ENCODE measurements at regions not wholly inside any gene's neighbourhood (a gene's known extent, or its start where the extent isn't known, plus 50 kb on each side); places are given as distances from the start of the nearest gene placed in this dataset.

DNA sequence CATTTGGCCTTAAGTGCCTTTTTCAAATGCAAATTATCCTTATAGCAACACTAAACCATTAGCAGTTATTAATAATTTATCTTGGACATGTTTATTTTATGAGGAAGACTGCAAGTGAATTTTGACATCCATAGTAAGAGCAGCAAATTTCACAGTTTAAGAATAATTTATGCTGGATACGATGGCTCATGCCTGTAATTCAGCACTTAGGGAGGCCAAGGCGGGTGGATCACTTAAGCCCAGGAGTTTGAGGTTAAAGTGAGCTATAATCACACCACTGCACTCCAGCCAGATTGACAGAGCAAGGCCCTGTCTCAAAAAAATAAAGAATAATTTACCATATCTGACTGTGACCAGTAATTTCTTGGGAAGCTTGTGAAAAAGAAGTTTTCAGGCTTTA lies 286.2 kb downstream of the TMX3 start:
- H3K4me1 ChIP-seq, result no peaks in the 10 kb centered on the region
- TF ChIP-seq POLR2AphosphoS5 (IDR thresholded peaks at IDR 0.05), result no peak
- no peak for TF ChIP-seq EP300 (IDR thresholded peaks at IDR 0.05; ENCODE audit: low read depth)
- TF ChIP-seq POLR2A (IDR thresholded peaks at IDR 0.05), result no peak
- TF ChIP-seq, protein P1, sequence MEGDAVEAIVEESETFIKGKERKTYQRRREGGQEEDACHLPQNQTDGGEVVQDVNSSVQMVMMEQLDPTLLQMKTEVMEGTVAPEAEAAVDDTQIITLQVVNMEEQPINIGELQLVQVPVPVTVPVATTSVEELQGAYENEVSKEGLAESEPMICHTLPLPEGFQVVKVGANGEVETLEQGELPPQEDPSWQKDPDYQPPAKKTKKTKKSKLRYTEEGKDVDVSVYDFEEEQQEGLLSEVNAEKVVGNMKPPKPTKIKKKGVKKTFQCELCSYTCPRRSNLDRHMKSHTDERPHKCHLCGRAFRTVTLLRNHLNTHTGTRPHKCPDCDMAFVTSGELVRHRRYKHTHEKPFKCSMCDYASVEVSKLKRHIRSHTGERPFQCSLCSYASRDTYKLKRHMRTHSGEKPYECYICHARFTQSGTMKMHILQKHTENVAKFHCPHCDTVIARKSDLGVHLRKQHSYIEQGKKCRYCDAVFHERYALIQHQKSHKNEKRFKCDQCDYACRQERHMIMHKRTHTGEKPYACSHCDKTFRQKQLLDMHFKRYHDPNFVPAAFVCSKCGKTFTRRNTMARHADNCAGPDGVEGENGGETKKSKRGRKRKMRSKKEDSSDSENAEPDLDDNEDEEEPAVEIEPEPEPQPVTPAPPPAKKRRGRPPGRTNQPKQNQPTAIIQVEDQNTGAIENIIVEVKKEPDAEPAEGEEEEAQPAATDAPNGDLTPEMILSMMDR (IDR thresholded peaks at IDR 0.05), result no peak
- intact Hi-C loops (cut with DNase I; ENCODE audit: low total_unique reads), result no loop called here
- no peak overlapping the region for H3K27ac ChIP-seq
- no peaks in the 10 kb centered on the region for H3K27me3 ChIP-seq
- in situ Hi-C loops (cut with MboI; ENCODE audit: low pct_ligation_motif_present in 1 of 4, low pct_unique_long_range_greater_than_20kb in 1 of 4, low sequenced_read_pairs in 3 of 4), result no loop called here
- H3K4me3 ChIP-seq, result no peak overlapping the region
- H3K36me3 ChIP-seq, result no peaks in the 10 kb centered on the region
- H3K9me3 ChIP-seq, result no peaks in the 10 kb centered on the region
- DNase-seq, result no peak
- WGBS, 2 donors (ENCODE audit: low coverage in 1 of 2), result 68 to 69% methylated on average over 2 of the region's 2 CpGs

DNA sequence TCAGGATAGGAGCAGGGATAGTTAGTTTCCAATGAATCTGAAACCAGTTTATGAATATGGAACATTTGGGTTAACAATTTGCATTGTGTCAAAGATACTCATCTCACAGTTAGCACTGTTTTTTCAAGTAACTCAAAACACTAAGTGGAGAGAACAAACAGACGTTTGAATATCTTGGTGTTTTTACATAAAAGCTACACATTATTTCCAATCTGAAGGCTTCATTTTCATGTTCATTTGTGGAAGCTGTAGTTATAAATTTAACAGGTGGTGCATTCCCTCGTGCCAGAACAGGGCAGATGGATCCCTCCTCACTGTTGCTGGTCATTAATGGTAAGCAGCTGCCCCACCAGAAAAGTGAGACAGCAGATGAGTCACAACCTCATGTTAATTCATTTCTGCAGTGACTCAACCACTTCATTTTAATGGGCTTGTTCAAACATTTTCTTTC lies 286.9 kb downstream of the TMX3 start:
- in situ Hi-C loops (cut with MboI; ENCODE audit: low pct_ligation_motif_present in 1 of 4, low pct_unique_long_range_greater_than_20kb in 1 of 4, low sequenced_read_pairs in 3 of 4), result no loop called here
- Histone ChIP-seq H3K36me3 (no peaks in the 10 kb centered on the region), H3K4me3 (no peak overlapping the region), H3K27me3 (no peaks in the 10 kb centered on the region), H3K4me1 (no peaks in the 10 kb centered on the region), H3K27ac (no peak overlapping the region), H3K9me3 (no peaks in the 10 kb centered on the region)
- no peak for TF ChIP-seq EP300 (IDR thresholded peaks at IDR 0.05; ENCODE audit: low read depth)
- no peak for TF ChIP-seq POLR2AphosphoS5 (IDR thresholded peaks at IDR 0.05)
- TF ChIP-seq POLR2A (IDR thresholded peaks at IDR 0.05), result no peak
- TF ChIP-seq, protein P1 (IDR thresholded peaks at IDR 0.05), result no peak
- DNase-seq, result no peak
- 33 to 48% methylated on average over 2 of the region's 2 CpGs for WGBS, 2 donors (ENCODE audit: low coverage in 1 of 2)
- intact Hi-C loops (cut with DNase I; ENCODE audit: low total_unique reads), result no loop called here

DNA sequence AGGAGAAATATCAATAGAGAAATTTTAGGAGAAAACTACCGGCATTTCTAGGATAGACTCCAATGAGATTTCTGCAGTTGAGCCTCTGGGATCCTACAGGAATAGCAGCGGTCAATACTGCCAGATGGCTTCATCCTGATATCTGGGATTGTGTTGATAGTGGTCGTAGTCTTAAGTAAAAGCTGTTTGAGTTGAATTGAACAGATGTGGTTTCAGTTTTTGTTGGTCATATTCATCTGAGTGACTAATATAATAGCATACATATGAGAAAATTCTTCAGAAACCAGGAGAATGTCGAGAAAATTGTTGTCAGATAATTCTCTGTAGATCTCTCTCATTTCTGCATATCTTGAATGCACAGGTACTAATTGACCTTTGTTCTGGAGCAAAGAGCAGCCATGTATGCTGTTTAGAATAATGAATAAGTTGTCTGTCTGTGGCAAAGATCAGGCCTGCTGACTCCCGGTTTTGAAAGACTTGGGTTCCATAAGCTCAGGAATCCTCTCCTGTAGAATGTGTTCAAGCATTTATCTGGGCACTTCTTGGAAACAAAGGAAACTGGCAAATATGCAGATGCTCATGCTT lies 288.1 kb downstream of the TMX3 start:
- DNase-seq, result no peak
- Histone ChIP-seq H3K4me1 (no peaks in the 10 kb centered on the region), H3K27ac (no peak overlapping the region), H3K4me3 (no peak overlapping the region), H3K9me3 (peaks cover 0 to 3% of the 10 kb centered on the region in 2 donors), H3K36me3 (no peaks in the 10 kb centered on the region), H3K27me3 (no peaks in the 10 kb centered on the region)
- in situ Hi-C loops (cut with MboI; ENCODE audit: low pct_ligation_motif_present in 1 of 4, low pct_unique_long_range_greater_than_20kb in 1 of 4, low sequenced_read_pairs in 3 of 4), result no loop called here
- intact Hi-C loops (cut with DNase I; ENCODE audit: low total_unique reads), result no loop called here
- TF ChIP-seq POLR2A (IDR thresholded peaks at IDR 0.05), result no peak
- TF ChIP-seq POLR2AphosphoS5 (IDR thresholded peaks at IDR 0.05), result no peak
- TF ChIP-seq, protein P1 (IDR thresholded peaks at IDR 0.05), result no peak
- no peak for TF ChIP-seq EP300 (IDR thresholded peaks at IDR 0.05; ENCODE audit: low read depth)
- WGBS, 2 donors (ENCODE audit: low coverage in 1 of 2), result 49 to 58% methylated on average over 2 to 5 of the region's 5 CpGs

DNA sequence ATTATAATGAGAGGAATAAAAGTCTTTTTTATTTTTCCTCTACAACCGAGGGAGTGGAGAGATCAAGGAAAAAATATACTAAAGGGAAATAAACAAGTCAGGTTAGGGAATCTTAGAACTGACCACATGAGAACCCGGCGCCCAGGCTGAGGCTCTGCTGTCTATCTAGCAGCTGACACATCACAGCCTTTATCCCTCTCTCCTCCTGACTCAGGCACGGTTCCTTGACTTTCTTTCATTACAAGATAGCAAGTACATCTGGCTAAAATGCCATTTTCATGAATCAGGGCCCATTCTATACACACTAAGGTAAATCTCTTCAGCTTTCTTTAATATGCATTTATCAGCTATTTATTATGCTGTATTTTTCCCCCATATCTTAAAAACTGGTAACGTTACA lies 296.0 kb downstream of the TMX3 start:
- intact Hi-C loops (cut with DNase I; ENCODE audit: low total_unique reads) (loop anchor here (10.0 kb wide), 1 partner anchor 836 kb away; no protein-coding TSS in a partner anchor), in situ Hi-C loops (cut with MboI; ENCODE audit: low pct_ligation_motif_present in 1 of 4, low pct_unique_long_range_greater_than_20kb in 1 of 4, low sequenced_read_pairs in 3 of 4) (no loop called here)
- Histone ChIP-seq H3K27ac (no peak overlapping the region), H3K4me3 (no peak overlapping the region), H3K36me3 (no peaks in the 10 kb centered on the region), H3K9me3 (peaks cover 0 to 3% of the 10 kb centered on the region in 2 donors), H3K27me3 (no peaks in the 10 kb centered on the region), H3K4me1 (no peaks in the 10 kb centered on the region)
- no peak for TF ChIP-seq EP300 (IDR thresholded peaks at IDR 0.05; ENCODE audit: low read depth)
- TF ChIP-seq, protein P1 (IDR thresholded peaks at IDR 0.05), result no peak
- TF ChIP-seq POLR2AphosphoS5 (IDR thresholded peaks at IDR 0.05), result no peak
- no peak for TF ChIP-seq POLR2A (IDR thresholded peaks at IDR 0.05)
- WGBS, 2 donors (ENCODE audit: low coverage in 1 of 2), result 64 to 71% methylated on average over 5 of the region's 5 CpGs
- no peak for DNase-seq
